Endothelial cell of hepatic sinusoid (primary cell): ENCODE measurements at regions not wholly inside any gene's neighbourhood (a gene's known extent, or its start where the extent isn't known, plus 50 kb on each side); places are given as distances from the start of the nearest gene placed in this dataset.

ENCODE experiments used
- in situ Hi-C: cut with HindIII; loops from 2 replicates; pipeline ENCODE4 v1.10.0; 2017; ENCODE audit warnings: low sequenced_read_pairs

- in situ Hi-C loops: no loop called here
Measured at GRCh38 chr18:77650799-77651385, 401.2 kb downstream of the GALR1 start.

GRCh38 chr18:77651441-77651840, 401.8 kb downstream of the GALR1 start:
- in situ Hi-C loops: no loop called here

DNA sequence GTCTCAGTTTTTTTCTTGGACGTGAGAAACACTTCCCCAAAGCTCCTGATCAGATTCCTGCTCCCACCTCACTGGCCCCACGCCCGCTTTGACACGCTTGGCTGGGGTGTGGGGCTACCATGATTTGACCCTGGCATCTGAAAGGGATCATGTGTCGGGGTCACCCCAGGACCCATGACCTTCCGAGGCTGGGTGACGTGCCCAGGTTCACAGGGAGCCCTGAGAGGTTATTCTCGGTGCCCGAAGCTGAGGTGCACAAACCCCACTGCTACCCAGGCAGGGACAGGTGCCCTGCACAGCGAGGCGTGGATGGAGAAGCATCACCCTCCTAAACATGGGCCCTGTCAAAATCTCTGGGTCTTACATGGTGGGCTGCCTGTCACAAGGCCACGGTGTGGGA, 404.1 kb downstream of the GALR1 start:
- in situ Hi-C loops: no loop called here

DNA sequence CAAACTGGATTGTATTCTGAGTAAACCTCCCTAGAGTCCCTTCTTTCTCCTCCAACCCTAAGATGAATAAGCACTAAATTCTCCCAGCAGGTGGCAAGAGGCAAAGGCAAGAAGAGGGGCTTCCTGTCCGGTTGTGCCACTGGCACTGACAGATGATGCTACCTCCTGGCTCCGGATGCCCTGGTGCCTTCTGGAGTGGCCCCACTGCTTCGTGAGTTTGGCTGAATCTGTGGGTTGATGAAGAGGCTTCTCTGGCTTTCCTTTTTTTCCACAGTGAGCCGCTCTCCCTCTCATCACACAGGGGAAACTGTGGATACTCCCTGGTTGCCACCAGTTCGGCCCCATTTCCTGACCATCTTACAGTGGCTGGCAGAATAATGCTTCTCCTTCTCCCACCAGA, 404.7 kb downstream of the GALR1 start:
- in situ Hi-C loops: no loop called here

DNA sequence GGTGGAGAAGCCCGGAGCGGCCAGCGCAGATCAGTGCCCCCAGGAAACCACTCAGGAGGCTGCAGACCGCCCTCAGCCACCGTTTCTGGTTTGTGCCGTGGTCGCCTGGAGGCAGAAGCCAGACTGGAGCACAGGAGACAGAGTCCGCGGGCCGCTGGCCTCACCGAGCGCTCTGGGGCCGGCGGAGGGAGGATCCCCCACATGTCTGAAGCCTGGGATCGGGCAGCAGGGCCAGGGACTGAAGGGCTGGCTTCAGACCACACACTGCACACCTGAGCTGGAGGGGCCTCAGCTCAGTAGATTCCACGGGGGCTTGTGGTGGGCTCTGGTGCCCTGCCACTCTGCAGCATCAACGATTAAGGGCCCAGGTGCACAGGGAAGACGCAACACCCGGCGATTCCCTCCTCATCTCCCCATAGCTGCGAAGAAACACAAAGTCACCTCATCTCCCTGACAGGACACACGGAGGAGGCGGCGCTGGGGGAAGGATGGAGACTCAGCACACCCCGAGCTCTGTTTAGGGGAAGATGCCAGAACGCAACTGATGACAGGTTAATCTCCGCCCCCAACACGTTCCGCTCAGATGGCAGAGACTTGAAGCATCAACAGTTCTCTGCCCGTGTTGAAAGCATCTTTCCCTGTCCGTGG, 408.1 kb downstream of the GALR1 start:
- in situ Hi-C loops: no loop called here

GRCh38 chr18:77658299-77658662, 408.6 kb downstream of the GALR1 start:
- in situ Hi-C loops: no loop called here

GRCh38 chr18:77658751-77659448, 409.3 kb downstream of the GALR1 start:
- in situ Hi-C loops: no loop called here

- in situ Hi-C loops: no loop called here
Measured at GRCh38 chr18:77666613-77667012, 417.0 kb downstream of the GALR1 start.

- in situ Hi-C loops: no loop called here
Measured at GRCh38 chr18:77668219-77668618, 418.6 kb downstream of the GALR1 start.

DNA sequence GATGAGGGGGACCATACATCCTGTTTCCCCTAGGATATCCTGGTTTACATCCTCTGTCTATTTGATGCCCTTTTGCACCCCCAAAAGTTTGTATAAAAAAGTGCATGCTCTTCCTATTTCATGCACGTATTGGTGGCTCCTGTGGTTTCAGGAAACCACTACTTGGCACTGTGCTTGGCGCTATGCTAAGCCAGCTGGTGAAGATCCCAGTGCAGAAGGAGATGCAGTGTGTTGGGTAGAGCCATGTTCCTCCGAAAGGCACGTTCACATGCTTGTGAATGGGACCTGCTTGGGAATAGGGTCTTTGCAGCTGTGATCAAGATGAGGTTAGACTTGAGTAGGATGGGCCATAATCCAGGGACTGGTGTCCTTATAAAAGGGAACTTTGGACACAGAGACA, 419.7 kb downstream of the GALR1 start:
- in situ Hi-C loops: no loop called here

- in situ Hi-C loops: no loop called here
Measured at GRCh38 chr18:77671456-77672167, 422.0 kb downstream of the GALR1 start.

- in situ Hi-C loops: no loop called here
Measured at GRCh38 chr18:77676910-77677309, 427.3 kb downstream of the GALR1 start.

DNA sequence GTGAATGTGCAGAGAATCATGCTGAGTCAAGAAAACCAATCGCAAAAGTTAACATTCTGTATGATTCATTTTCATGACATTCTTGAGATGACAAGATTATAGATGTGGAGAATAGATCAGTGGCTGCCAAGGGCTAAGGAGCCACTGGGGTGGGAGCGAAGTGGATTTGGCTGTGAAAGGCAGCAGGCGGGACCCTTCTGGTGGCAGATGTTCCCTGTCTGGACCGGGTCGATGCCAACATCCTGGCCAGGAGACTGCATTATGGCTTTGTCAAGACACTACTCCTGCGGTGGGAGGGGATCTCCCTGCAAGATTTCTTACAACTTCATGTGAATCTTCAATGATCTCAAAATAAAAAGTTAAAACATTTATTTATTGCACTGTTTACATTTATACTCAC, 427.9 kb downstream of the GALR1 start:
- in situ Hi-C loops: no loop called here

DNA sequence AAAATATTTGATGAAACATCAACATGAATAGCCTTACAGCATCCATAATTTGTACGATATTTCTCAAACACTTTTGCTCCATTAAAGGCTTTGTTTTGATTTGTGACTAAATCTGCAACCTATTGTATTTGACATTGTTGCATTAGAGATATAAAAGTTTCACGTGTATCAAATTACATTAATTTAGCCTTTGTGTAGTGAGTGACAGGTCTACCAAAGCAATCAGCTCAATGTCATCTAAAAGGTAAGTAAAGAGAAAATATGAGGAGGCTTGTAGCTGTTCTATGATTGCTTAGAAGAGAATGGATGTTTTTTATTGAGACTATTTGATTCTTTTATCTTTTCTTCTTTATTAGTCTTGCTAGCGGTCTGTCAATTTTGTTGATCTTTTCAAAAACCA, 430.2 kb downstream of the GALR1 start:
- in situ Hi-C loops: no loop called here

DNA sequence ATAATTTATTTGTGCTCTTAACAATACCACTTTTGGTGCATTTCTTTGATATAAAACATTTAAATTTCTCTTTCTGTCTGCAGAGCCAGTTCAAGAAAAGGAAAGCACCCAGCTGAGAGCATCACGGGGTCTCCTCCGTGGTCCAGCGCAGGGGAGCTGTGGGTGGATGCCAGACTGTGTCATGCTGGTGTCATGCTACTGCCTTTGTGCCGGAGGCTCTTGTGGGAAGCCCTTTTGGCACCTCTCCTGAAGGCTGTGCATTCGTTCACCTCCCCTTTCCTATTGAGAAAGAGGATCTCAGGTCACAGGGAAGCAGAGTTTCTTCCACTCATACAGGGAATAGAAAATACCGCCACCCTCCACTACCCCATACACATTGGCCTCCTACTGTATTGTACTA, 450.4 kb downstream of the GALR1 start:
- in situ Hi-C loops: no loop called here

GRCh38 chr18:77701977-77702376, 452.3 kb downstream of the GALR1 start:
- in situ Hi-C loops: no loop called here

GRCh38 chr18:77702686-77703085, 453.0 kb downstream of the GALR1 start:
- in situ Hi-C loops: no loop called here

- in situ Hi-C loops: no loop called here
Measured at GRCh38 chr18:77705301-77705700, 455.7 kb downstream of the GALR1 start.

DNA sequence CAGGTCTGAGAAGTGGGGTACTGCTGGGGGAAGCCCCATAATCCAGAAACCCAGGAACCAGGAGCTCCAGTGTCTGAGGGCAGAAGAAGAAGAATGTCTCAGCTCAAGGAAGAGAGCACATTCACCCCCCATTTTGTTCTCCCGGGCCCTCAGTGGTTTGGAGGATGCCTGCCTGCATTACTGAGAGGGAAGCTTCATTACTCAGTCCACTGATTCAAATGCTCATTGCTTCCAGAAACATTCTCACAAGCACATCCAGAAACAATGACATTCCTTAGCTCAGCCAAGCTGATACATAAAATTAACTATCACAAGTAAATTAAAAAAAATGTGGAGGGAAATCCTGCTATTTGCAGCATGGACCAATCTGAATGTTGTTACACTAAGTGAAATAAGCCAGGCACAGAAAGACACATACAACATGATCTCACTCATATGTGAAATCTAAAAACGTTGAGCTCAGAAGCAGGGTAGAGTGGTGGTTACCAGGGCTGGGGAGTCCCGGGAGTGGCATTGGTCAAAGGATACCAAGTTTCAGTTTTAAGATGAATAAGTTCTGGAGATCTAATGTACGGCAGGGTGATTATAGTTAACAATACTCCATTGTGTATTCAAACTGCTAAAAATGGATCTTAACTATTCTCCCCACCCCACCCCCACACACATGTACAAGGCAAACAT, 459.3 kb downstream of the GALR1 start:
- in situ Hi-C loops: no loop called here

DNA sequence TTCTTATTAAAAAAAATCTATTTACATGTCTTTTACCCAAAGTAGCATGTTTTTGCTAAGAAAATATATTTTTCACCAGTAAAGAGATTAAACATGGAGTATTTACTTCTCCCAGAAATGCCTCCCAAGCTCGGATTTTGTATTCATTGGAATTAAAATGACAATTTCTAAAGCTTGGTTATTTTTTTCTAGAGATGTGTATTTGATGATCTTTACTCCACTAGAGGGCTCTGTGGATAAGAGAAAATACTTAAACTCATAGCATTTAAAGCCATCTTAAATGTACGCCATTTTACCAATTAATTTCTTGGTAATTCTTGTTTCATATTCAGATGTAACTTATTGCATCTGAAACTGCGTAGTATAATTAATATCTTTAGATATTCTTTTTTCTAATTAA, 461.4 kb downstream of the GALR1 start:
- in situ Hi-C loops: no loop called here

DNA sequence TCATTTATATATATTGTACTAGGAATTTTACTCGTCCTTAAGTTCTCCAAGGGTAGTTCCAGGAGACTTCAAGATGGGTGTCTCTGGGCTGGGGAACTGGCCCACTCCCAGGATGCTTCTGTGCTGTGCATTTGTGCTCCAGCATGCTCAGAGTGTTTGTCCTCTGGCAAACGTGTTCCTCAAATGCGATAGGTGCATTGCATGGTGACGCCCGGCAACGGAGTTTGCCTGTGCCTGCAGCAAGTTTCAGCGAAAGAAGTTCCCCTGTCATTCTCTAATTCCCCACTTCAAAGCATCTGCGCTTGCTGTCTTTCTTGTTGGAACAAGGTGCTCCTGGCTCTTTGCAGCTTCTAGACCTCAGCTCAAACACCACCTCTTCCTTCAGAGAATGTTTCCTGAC, 465.1 kb downstream of the GALR1 start:
- in situ Hi-C loops: no loop called here
